Mesenchymal stem cell (in vitro differentiated cells and primary cell): ENCODE measurements at regions not wholly inside any gene's neighbourhood (a gene's known extent, or its start where the extent isn't known, plus 50 kb on each side); places are given as distances from the start of the nearest gene placed in this dataset.
A peak's percentile ranks its signal among the peaks of the same experiment; 100 is the strongest.

Experiments used
- DNase-seq: peaks from one replicate; pipeline ENCODE4 v3.0.0-alpha.2; 2013
- H2AFZ ChIP-seq: one replicate; pipeline ENCODE4 v1.6.1; 2013; ENCODE audit warnings: low read depth, mild to moderate bottlenecking, control low read depth, inconsistent platforms, low read length, moderate library complexity
- H2AK5ac ChIP-seq: 2 replicates; pipeline ENCODE4 v1.6.1; 2013; ENCODE audit warnings: low read length, moderate library complexity, mild to moderate bottlenecking, inconsistent platforms; ENCODE audit not compliant: severe bottlenecking
- H2BK120ac ChIP-seq: one replicate; pipeline ENCODE4 v1.6.1; 2013; ENCODE audit warnings: low read depth, mild to moderate bottlenecking, inconsistent platforms, low read length, moderate library complexity
- H2BK12ac ChIP-seq, 2 experiments: one replicate each; pipeline ENCODE4 v1.6.1; 2013; ENCODE audit warnings: inconsistent platforms in 2 of 2, low read length in 2 of 2, mild to moderate bottlenecking in 2 of 2, moderate library complexity in 2 of 2, control low read depth in 1 of 2
- H2BK15ac ChIP-seq: one replicate; pipeline ENCODE4 v1.6.1; 2013; ENCODE audit warnings: mild to moderate bottlenecking, low read depth, inconsistent platforms; ENCODE audit not compliant: poor library complexity, severe bottlenecking
- H2BK5ac ChIP-seq: 2 replicates; pipeline ENCODE4 v1.6.1; 2013; ENCODE audit warnings: low read depth, mild to moderate bottlenecking, low read length, control low read depth, inconsistent platforms; ENCODE audit not compliant: poor library complexity, severe bottlenecking
- H3K14ac ChIP-seq, 2 experiments: one replicate each; pipeline ENCODE4 v1.6.1; 2013; ENCODE audit warnings: inconsistent platforms in 2 of 2, low read length in 2 of 2, control low read depth in 1 of 2, mild to moderate bottlenecking in 1 of 2, moderate library complexity in 1 of 2
- H3K18ac ChIP-seq, 2 experiments: one replicate each; pipeline ENCODE4 v1.6.1; 2013; ENCODE audit warnings: inconsistent platforms in 2 of 2, low read length in 2 of 2, control low read depth in 1 of 2, low read depth in 1 of 2, mild to moderate bottlenecking in 1 of 2
- H3K23ac ChIP-seq, 2 experiments: one replicate each; pipeline ENCODE4 v1.6.1; 2013; ENCODE audit warnings: inconsistent platforms in 2 of 2, low read length in 2 of 2, mild to moderate bottlenecking in 2 of 2, moderate library complexity in 2 of 2, control low read depth in 1 of 2
- H3K27ac ChIP-seq: 2 replicates; pipeline ENCODE4 v1.5.1; 2013; ENCODE audit warnings: mild to moderate bottlenecking, moderate library complexity, low read length, control low read depth, inconsistent platforms; ENCODE audit not compliant: poor library complexity, severe bottlenecking
- H3K27me3 ChIP-seq, 2 experiments: 2 replicates each; pipeline versions ENCODE4 v1.6.1 to v1.7.0; 2013; ENCODE audit warnings: low read length in 2 of 2, mild to moderate bottlenecking in 2 of 2, moderate library complexity in 2 of 2, control low read depth in 1 of 2, inconsistent platforms in 1 of 2; ENCODE audit not compliant: control insufficient read depth in 1 of 2, insufficient read depth in 1 of 2
- H3K36me3 ChIP-seq, 2 experiments: 2 replicates each; pipeline versions ENCODE4 v1.6.1 to v1.7.0; 2013; ENCODE audit warnings: low read length in 2 of 2, control low read depth in 1 of 2, inconsistent platforms in 1 of 2, low read depth in 1 of 2, mild to moderate bottlenecking in 1 of 2; ENCODE audit not compliant: insufficient read depth in 2 of 2, control insufficient read depth in 1 of 2
- H3K4ac ChIP-seq, 2 experiments: one replicate each; pipeline ENCODE4 v1.6.1; 2013; ENCODE audit warnings: inconsistent platforms in 2 of 2, low read length in 2 of 2, mild to moderate bottlenecking in 2 of 2, moderate library complexity in 2 of 2, control low read depth in 1 of 2, low read depth in 1 of 2
- H3K4me1 ChIP-seq: 2 replicates; pipeline ENCODE4 v1.6.1; 2013; ENCODE audit warnings: low read depth, low read length, control low read depth; ENCODE audit not compliant: control insufficient read depth, insufficient read depth
- H3K4me2 ChIP-seq: 2 replicates; pipeline ENCODE4 v1.6.1; 2013; ENCODE audit warnings: low read length, mild to moderate bottlenecking, inconsistent platforms; ENCODE audit not compliant: poor library complexity, severe bottlenecking
- H3K4me3 ChIP-seq, 2 experiments: 2 replicates each; pipeline versions ENCODE4 v1.5.1 to v1.7.0; 2013; ENCODE audit warnings: low read length in 2 of 2, mild to moderate bottlenecking in 2 of 2, control low read depth in 1 of 2, low read depth in 1 of 2; ENCODE audit not compliant: insufficient read depth in 1 of 2
- H3K79me1 ChIP-seq: replicated peaks from 2 replicates; pipeline ENCODE4 v1.6.1; 2013; ENCODE audit warnings: mild to moderate bottlenecking, control low read depth, low read length, inconsistent platforms; ENCODE audit not compliant: poor library complexity, severe bottlenecking
- H3K9ac ChIP-seq: 2 replicates; pipeline ENCODE4 v1.7.0; 2013; ENCODE audit warnings: mild to moderate bottlenecking, low read length, moderate library complexity
- H3K9me3 ChIP-seq: 2 replicates; pipeline ENCODE4 v1.7.0; 2013; ENCODE audit warnings: mild to moderate bottlenecking, low read length; ENCODE audit not compliant: control insufficient read depth
- H4K8ac ChIP-seq: one replicate; pipeline ENCODE4 v1.6.1; 2013; ENCODE audit warnings: inconsistent platforms, mild to moderate bottlenecking, low read length, moderate library complexity
- H4K91ac ChIP-seq: one replicate; pipeline ENCODE4 v1.6.1; 2013; ENCODE audit warnings: mild to moderate bottlenecking, low read length, inconsistent platforms
- WGBS: methylation state at CpG from one replicate; pipeline ENCODE4 v1.1.7; 2013; ENCODE audit warnings: mixed read lengths; 5-methylcytosine and 5-hydroxymethylcytosine counted together

DNA sequence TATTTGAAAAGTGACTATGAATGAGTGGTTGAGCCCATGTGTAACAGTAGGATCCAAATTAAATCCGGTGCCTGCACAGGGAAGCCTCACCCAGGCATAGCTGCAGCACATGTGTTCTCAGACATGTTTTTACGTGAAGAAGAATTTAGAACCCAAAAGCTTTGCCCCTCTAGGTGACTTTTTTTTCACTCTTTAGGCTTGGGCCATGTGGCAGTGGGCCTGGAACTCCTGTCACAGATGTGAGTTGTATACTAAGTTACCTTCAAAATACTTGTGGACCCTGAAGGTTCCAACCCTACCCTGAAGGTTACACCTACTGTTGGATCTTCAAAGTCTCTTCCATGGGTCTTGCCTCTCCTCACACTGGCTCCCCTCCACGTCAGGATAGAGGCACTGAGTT, 146.6 kb downstream of the GAS1 start:
- H2AFZ ChIP-seq = no peak overlapping the region
- H2BK5ac ChIP-seq = no peak overlapping the region
- no peak overlapping the region for H4K91ac ChIP-seq
- H3K9ac ChIP-seq = no peak overlapping the region
- peaks cover 2% of the 10 kb centered on the region for H3K4me1 ChIP-seq
- H2BK120ac ChIP-seq = no peak overlapping the region
- H3K4me2 ChIP-seq = no peak overlapping the region
- H3K18ac ChIP-seq = no peak overlapping the region
- H3K27ac ChIP-seq = no peak overlapping the region
- no peaks in the 10 kb centered on the region for H3K36me3 ChIP-seq
- no peak for DNase-seq
- H3K4ac ChIP-seq = no peak overlapping the region
- no peak overlapping the region for H3K14ac ChIP-seq
- no peak overlapping the region for H3K23ac ChIP-seq
- H3K9me3 ChIP-seq = no peaks in the 10 kb centered on the region
- H2AK5ac ChIP-seq = no peak overlapping the region
- no peak overlapping the region for H3K4me3 ChIP-seq
- 97% methylated on average over 2 of the region's 3 CpGs for WGBS
- no peak overlapping the region for H2BK12ac ChIP-seq
- no peak overlapping the region for H2BK15ac ChIP-seq
- no peaks in the 10 kb centered on the region for H3K27me3 ChIP-seq
- no peaks in the 10 kb centered on the region for H3K79me1 ChIP-seq
- H4K8ac ChIP-seq = no peak overlapping the region

DNA sequence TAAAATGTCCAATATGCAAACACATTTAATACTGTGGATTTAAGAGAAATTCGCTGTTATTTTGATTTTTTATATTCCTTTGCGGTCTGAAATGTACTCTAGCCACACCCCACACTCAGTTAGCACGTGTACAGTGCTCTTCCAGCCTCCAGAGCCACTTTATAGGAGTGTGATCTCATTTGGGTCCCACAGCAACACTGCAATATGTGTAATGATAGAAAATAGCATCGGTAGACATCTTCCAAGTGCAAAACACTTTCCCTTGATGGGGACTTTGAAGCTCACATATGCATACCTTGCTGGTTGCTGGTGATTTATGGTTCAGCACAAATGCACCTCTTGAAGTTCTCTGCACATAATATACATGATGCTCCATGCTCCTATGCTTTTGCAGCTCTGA, 148.3 kb downstream of the GAS1 start:
- Histone ChIP-seq H3K79me1 (no peaks in the 10 kb centered on the region), H3K18ac (no peak overlapping the region), H3K36me3 (no peaks in the 10 kb centered on the region), H2BK12ac (no peak overlapping the region), H3K27ac (no peak overlapping the region), H4K91ac (no peak overlapping the region), H2AFZ (no peak overlapping the region), H3K4me3 (no peak overlapping the region), H2BK120ac (no peak overlapping the region), H3K4ac (no peak overlapping the region), H2BK5ac (no peak overlapping the region), H2AK5ac (no peak overlapping the region), H3K27me3 (no peaks in the 10 kb centered on the region), H3K9me3 (no peaks in the 10 kb centered on the region), H3K23ac (no peak overlapping the region), H3K4me1 (peaks cover 7% of the 10 kb centered on the region), H3K4me2 (no peak overlapping the region), H2BK15ac (no peak overlapping the region), H3K14ac (no peak overlapping the region), H4K8ac (no peak overlapping the region), H3K9ac (no peak overlapping the region)
- 72% methylated on average over 3 of the region's 4 CpGs for WGBS
- no peak for DNase-seq

DNA sequence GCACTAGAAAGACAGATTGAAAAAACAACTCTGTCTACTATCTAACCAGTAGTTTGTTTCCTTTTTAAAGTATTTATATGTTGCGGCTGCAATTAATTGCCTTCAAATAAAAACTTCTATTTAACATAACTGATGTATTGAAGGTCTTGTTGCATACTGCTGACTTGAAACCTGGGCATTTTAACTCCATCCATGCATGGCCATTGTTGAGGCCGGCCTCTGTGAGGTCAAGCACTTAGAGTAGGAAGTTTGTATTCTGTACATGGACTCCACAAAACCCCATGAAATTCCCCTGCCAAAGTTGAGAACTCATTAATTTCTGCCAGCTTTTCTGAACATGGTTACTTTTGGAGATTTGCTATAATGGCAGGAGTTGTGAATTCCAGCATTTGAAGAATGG, 150.6 kb downstream of the GAS1 start:
- no peaks in the 10 kb centered on the region for H3K79me1 ChIP-seq
- no peak overlapping the region for H2BK5ac ChIP-seq
- no peak overlapping the region for H4K8ac ChIP-seq
- H3K36me3 ChIP-seq = no peaks in the 10 kb centered on the region
- H3K4me3 ChIP-seq = no peak overlapping the region
- H3K23ac ChIP-seq = no peak overlapping the region
- H3K4ac ChIP-seq = no peak overlapping the region
- peaks cover 7% of the 10 kb centered on the region for H3K4me1 ChIP-seq
- no peaks in the 10 kb centered on the region for H3K9me3 ChIP-seq
- H3K18ac ChIP-seq = no peak overlapping the region
- no peaks in the 10 kb centered on the region for H3K27me3 ChIP-seq
- H2AFZ ChIP-seq = no peak overlapping the region
- no peak overlapping the region for H2BK120ac ChIP-seq
- no peak overlapping the region for H3K27ac ChIP-seq
- no peak overlapping the region for H2BK15ac ChIP-seq
- no peak for DNase-seq
- no peak overlapping the region for H3K14ac ChIP-seq
- H2BK12ac ChIP-seq = no peak overlapping the region
- 100% methylated on average over 1 of the region's 2 CpGs for WGBS
- H2AK5ac ChIP-seq = no peak overlapping the region
- no peak overlapping the region for H4K91ac ChIP-seq
- H3K9ac ChIP-seq = peak overlapping the region; percentile 70
- H3K4me2 ChIP-seq = no peak overlapping the region

DNA sequence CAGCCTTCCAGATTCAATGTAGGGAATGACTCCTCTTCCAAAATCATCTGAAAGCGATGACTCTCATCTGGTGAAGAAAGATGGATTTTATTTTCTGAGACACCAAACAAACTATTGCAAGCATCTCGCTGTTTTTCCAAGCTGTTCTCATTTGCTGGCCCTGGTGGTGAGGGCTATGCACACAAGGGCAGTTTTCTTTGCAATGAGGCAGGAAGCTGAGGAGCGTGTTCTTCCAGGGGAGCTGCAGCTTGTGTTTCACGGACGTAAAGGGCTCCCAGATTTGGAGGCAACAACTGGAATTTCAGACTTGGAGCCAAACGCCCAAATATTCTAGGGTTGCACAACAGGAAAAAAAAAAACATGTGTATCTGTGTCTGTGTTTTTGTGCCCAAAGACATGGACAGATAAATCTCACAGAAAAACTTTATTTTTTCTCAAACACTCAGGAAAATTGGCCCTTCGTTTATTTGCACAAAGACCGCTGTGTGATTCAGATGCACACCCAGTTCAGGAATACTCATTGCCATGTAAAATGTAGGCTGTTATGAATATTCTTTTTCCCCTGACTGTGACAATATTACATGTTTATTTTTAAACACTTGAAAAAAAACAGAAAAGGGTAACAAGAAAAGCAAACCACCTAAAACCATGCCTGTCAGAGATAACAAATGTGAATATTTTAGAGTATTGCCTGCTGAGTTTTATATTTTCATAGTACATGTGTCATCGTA, 151.3 kb downstream of the GAS1 start:
- Histone ChIP-seq H2AK5ac (no peak overlapping the region), H3K27me3 (no peaks in the 10 kb centered on the region), H3K18ac (no peak overlapping the region), H2BK5ac (no peak overlapping the region), H4K8ac (no peak overlapping the region), H3K9me3 (no peaks in the 10 kb centered on the region), H2BK120ac (no peak overlapping the region), H3K79me1 (no peaks in the 10 kb centered on the region), H3K9ac (peak overlapping the region; percentile 70), H3K23ac (no peak overlapping the region), H2BK15ac (no peak overlapping the region), H4K91ac (no peak overlapping the region), H3K27ac (no peak overlapping the region), H3K14ac (no peak overlapping the region), H3K4me3 (peak overlapping the region in 1 of 2 experiments; percentile 60), H2AFZ (no peak overlapping the region), H2BK12ac (no peak overlapping the region), H3K4ac (no peak overlapping the region), H3K36me3 (no peaks in the 10 kb centered on the region), H3K4me2 (no peak overlapping the region), H3K4me1 (peaks cover 7% of the 10 kb centered on the region)
- WGBS = 70% methylated on average over 6 of the region's 9 CpGs
- no peak for DNase-seq
